GM12874 (cell line): ENCODE measurements at regions not wholly inside any gene's neighbourhood (a gene's known extent, or its start where the extent isn't known, plus 50 kb on each side); places are given as distances from the start of the nearest gene placed in this dataset.

ENCODE experiments used
- TF ChIP-seq, protein P1 (sequence below): IDR thresholded peaks from 2 replicates; pipeline ENCODE4 v1.5.1; 2011; ENCODE audit warnings: low read depth, mild to moderate bottlenecking, control low read depth, low read length, moderate library complexity; ENCODE audit not compliant: insufficient read depth

DNA sequence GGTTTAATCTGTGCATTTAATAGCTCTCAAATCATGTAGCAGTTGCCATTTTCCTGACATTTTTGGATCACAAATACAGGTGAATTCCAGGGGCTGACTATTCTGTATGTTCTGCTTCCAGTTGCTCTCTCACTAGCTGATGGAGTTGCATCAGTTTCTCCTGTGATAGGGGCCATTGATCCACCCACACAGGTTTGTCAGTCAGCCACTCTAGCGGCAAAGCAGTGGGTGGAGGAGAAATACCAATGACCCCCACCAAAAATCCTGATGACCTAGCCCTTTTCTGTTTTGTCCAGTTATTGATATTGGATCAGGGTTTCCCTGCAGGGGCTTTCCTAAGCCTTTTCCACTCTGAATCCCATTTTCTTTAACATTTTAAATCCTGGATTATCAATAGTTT is 72.3 kb upstream of the BTN3A2 start:
- TF ChIP-seq, protein P1, sequence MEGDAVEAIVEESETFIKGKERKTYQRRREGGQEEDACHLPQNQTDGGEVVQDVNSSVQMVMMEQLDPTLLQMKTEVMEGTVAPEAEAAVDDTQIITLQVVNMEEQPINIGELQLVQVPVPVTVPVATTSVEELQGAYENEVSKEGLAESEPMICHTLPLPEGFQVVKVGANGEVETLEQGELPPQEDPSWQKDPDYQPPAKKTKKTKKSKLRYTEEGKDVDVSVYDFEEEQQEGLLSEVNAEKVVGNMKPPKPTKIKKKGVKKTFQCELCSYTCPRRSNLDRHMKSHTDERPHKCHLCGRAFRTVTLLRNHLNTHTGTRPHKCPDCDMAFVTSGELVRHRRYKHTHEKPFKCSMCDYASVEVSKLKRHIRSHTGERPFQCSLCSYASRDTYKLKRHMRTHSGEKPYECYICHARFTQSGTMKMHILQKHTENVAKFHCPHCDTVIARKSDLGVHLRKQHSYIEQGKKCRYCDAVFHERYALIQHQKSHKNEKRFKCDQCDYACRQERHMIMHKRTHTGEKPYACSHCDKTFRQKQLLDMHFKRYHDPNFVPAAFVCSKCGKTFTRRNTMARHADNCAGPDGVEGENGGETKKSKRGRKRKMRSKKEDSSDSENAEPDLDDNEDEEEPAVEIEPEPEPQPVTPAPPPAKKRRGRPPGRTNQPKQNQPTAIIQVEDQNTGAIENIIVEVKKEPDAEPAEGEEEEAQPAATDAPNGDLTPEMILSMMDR: no peak

DNA sequence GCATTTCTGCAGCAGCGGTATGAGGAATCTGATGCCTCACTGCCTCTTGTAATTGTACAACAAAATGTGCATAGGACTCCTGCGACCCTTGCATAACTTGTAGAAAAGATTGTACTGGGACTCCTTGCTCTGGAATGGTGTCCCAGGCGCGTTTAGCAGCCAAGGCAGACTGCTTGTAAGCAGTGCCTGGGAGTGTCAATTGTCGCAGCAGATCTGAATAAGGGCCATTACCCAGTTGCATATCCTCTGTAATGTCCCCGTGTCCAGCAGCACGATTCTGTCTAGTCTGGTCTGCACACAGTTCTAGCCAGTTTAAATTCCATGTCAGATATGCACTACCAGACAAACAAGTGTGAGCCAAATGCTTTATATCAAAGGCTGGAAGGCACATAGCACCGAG is 70.7 kb upstream of the BTN3A2 start:
- TF ChIP-seq, protein P1: no peak

DNA sequence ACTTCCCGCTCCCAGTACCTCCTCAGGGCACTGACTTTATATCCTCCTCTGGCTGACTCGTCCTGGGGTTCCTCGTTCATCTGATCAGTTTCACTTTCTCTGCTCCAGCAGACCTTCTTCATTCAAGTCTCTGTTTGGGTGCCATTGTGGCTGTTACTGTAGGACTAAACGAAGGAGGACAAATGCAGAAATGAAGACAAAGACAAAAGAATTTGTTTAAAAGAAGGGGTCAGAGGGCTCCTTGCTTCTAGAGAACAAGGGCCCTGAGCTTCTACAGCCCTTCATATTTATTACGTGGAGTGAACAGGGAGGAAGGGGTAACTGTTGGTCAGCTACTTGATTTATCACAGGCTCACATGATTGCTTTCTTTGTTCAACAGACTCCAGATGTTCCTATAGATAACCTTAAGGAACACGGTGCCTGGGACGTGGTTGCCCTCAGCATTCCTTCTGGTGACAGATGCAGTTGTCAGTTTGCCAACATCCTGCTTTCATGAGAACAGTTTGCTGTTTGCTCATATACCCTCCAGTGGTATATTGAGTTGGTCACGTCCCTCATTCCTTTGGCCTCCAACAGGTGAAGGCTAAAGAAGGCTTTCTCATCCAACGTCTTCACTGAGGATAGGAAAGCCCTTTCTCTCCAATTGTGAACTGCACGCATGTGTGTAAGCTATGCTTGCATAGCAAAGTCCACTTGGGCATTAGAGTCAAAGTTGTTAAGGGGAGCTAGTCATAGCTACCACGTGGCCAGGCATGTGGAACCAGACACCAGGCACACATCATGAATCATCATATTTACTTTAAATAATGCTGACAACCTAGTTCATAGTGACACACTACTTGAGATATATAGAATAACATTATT is 69.1 kb upstream of the BTN3A2 start:
- TF ChIP-seq, protein P1: no peak

DNA sequence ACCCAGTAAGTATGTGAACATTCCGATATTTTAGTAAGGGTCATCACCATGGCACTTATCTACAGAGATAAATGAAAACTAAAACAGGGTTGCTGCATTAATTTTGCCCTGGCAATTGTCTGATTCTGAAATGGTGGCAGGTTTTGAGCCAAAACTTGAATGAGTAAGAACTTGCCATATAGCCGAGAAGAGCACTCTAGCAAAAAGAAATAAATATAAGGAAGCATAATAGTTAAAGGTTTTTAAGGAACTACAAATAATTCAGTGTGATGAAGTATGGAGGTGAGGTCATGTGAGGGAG is 68.5 kb upstream of the BTN3A2 start:
- TF ChIP-seq, protein P1: no peak

DNA sequence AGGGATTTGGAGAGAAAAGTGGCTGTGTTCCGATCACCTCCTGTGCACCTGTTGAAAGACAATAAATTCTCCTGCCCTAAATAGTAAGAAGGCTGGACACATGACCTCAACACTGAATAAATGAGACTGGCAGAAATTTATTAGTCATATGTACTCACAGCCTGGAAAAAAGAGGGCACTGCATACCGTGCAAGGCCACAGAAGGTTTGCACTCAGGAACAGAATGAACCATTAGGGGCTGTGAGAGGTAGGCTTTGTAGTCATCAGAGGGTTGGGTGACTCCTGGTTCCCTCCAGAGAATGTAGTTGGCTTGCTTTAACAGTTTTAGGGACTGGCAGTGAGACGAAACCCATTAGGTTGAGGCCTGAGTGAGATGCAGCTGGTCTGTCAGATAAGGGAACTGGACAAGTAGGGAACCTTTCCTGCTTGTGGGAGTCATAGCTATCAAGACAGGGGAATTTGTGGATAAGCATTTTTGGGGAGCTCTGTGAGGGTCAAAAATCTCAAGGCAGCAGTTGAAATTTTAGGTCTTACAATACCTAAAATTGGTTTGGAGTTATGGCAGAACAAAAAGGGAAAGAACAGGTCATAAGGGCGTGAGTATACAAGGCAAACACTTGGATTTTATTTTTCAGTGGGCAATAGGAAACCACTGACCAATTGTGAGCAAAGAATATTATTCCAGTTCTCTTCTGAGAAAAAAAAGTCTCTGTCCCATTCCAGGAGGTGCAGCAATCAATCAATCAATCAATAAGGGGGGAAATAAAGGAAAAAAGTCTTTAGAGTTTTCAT is 67.9 kb upstream of the BTN3A2 start:
- TF ChIP-seq, protein P1: no peak

DNA sequence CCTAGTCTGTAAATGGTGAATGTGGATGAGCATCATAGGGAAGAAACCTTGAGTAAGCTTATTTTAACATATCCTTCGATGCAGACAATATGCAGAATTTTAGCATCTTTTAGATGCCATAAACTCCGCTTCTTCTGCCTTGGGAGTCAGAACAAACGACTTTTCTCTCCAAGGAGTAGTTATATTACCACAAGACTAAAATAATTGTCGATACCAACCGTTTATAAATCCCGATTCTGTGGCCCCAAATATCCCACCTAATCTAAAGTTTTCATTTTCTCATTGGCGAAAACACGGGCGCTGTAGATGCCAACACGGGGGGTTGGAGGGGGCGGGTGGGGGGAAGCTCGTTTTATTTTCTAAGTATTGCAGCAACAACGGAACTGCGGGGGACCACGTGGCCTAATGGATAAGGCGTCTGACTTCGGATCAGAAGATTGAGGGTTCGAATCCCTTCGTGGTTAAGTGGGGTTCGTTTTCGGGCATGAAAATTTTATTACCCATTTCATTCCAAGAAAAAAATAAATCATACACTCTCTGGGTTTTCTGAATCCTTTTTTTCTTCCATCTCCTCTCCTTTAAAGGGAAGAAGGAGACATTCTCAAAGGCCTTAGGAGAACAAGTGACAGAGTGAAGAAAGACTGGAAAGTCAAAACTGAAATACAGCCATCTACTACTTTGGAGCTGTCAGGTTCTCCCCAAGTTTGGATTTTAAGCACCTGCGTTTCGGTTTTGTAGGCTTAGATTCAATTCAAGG is 65.5 kb upstream of the BTN3A2 start:
- TF ChIP-seq, protein P1: no peak

DNA sequence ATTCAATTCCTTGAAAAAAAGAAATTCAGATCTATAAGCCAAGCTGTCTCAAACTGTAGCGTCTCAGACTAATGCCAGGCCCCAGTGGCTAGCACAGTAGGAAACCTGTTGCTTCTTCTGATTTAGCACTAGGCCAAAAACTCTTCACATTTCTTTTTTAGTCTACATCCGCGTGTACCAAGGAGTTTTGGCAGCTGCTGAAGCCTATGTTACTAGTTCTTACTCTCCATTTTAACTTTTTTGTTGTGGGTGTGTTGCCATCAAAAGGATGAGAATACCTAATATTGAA is 65.0 kb upstream of the BTN3A2 start:
- TF ChIP-seq, protein P1: no peak
